Esophagus muscularis mucosa (tissue), 4 donors: ENCODE measurements at regions not wholly inside any gene's neighbourhood (a gene's known extent, or its start where the extent isn't known, plus 50 kb on each side); places are given as distances from the start of the nearest gene placed in this dataset.

Source experiments
- DNase-seq: peaks from one replicate; pipeline ENCODE4 v3.0.0-alpha.2; 2017; ENCODE audit errors: extremely low spot score
- H3K27ac ChIP-seq, 4 donors: fragments of 200-600 bp; sonication (generic); replicated peaks in 1 of 4; 1 replicate in 3 of 4; 2 replicates in 1 of 4; pipeline ENCODE4 v1.5.1; 2016 to 2019; ENCODE audit warnings: mild to moderate bottlenecking in 1 of 4
- H3K27me3 ChIP-seq, 4 donors: fragments of 200-600 bp; sonication (generic); one replicate each; pipeline versions ENCODE4 v1.5.1 to v1.6.0; 2016 to 2019
- H3K36me3 ChIP-seq, 4 donors: fragments of 200-600 bp; sonication (generic); one replicate each; pipeline ENCODE4 v1.5.1; 2016 to 2019
- H3K4me1 ChIP-seq, 4 donors: fragments of 200-600 bp; sonication (generic); one replicate each; pipeline ENCODE4 v1.5.1; 2016 to 2019
- H3K4me3 ChIP-seq, 4 donors: fragments of 200-600 bp; sonication (generic); 1 replicate in 2 of 4; 2 replicates in 2 of 4; pipeline ENCODE4 v1.5.1; 2016 to 2019; ENCODE audit warnings: mild to moderate bottlenecking in 4 of 4, moderate library complexity in 1 of 4
- H3K9me3 ChIP-seq, 4 donors: fragments of 200-600 bp; sonication (generic); 1 replicate in 3 of 4; 2 replicates in 1 of 4; pipeline ENCODE4 v1.5.1; 2016 to 2019
- CTCF ChIP-seq, 3 experiments: fragments of 200-600 bp in 2 of 3; fragments of 450-650 bp in 1 of 3; sonication (generic) in 2 of 3; IDR thresholded peaks; one replicate each; pipeline ENCODE4 v1.5.1; 2017 to 2019; ENCODE audit warnings: antibody characterized with exemption in 3 of 3, mild to moderate bottlenecking in 2 of 3, moderate library complexity in 1 of 3
- EP300 ChIP-seq: sonication (generic); formaldehyde crosslinking; IDR thresholded peaks from one replicate; pipeline ENCODE4 v1.6.1; 2017; ENCODE audit warnings: antibody characterized with exemption
- POLR2A ChIP-seq: fragments of 450-650 bp; IDR thresholded peaks from one replicate; pipeline ENCODE4 v1.6.1; 2017; ENCODE audit warnings: antibody characterized with exemption, moderate library complexity, mild to moderate bottlenecking, low read depth
- POLR2AphosphoS5 ChIP-seq, 2 donors: sonication (generic); formaldehyde crosslinking; IDR thresholded peaks; one replicate each; pipeline ENCODE4 v1.6.1; 2017; ENCODE audit warnings: antibody characterized with exemption in 2 of 2
- WGBS: methylation state at CpG from one replicate; pipeline ENCODE4 v1.1.5; 2018; 5-methylcytosine and 5-hydroxymethylcytosine counted together
- intact Hi-C: fragments of 100-400 bp; cut with DNase I; formaldehyde crosslinking; loops from one replicate; pipeline ENCODE4 v1.15.1; 2023

GRCh38 chr18:77702686-77703085 lies 453.0 kb downstream of the GALR1 start:
- TF ChIP-seq POLR2AphosphoS5 (IDR thresholded peaks at IDR 0.05) = no peak
- peak in 2 of 3 experiments; percentile 9 to 17 for TF ChIP-seq CTCF (IDR thresholded peaks at IDR 0.05)
- Histone ChIP-seq H3K4me1 (no peaks in the 10 kb centered on the region), H3K27me3 (peaks cover 0 to 16% (median 2%) of the 10 kb centered on the region in 4 donors), H3K9me3 (no peaks in the 10 kb centered on the region), H3K27ac (no peak overlapping the region), H3K36me3 (no peaks in the 10 kb centered on the region), H3K4me3 (no peak overlapping the region)
- DNase-seq = no peak
- 21% methylated on average over 4 of the region's 4 CpGs for WGBS
- intact Hi-C loops = no loop called here

GRCh38 chr18:77705301-77705700 lies 455.7 kb downstream of the GALR1 start:
- H3K9me3 ChIP-seq = no peaks in the 10 kb centered on the region
- H3K4me3 ChIP-seq = no peak overlapping the region
- no peak overlapping the region for H3K27ac ChIP-seq
- no peak for DNase-seq
- 63% methylated on average over 2 of the region's 2 CpGs for WGBS
- no peaks in the 10 kb centered on the region for H3K36me3 ChIP-seq
- intact Hi-C loops = no loop called here
- TF ChIP-seq CTCF (IDR thresholded peaks at IDR 0.05) (no peak), EP300 (no peak), POLR2AphosphoS5 (IDR thresholded peaks at IDR 0.05) (no peak), POLR2A (no peak)
- peaks cover 0 to 16% (median 2%) of the 10 kb centered on the region in 4 donors for H3K27me3 ChIP-seq
- no peaks in the 10 kb centered on the region for H3K4me1 ChIP-seq

- TF ChIP-seq POLR2AphosphoS5 (IDR thresholded peaks at IDR 0.05) = no peak
- no peak for TF ChIP-seq EP300
- TF ChIP-seq POLR2A = no peak
- TF ChIP-seq CTCF (IDR thresholded peaks at IDR 0.05) = no peak
- no peaks in the 10 kb centered on the region for H3K9me3 ChIP-seq
- no peak for DNase-seq
- peaks cover 0 to 15% (median 2%) of the 10 kb centered on the region in 4 donors for H3K27me3 ChIP-seq
- H3K27ac ChIP-seq = no peak overlapping the region
- 58% methylated on average over 4 of the region's 4 CpGs for WGBS
- intact Hi-C loops = no loop called here
- no peaks in the 10 kb centered on the region for H3K4me1 ChIP-seq
- no peaks in the 10 kb centered on the region for H3K36me3 ChIP-seq
- H3K4me3 ChIP-seq = no peak overlapping the region
These were observed 459.3 kb downstream of the GALR1 start for GRCh38 chr18:77708826-77709506.

- H3K9me3 ChIP-seq = no peaks in the 10 kb centered on the region
- no peak for TF ChIP-seq CTCF (IDR thresholded peaks at IDR 0.05)
- H3K4me3 ChIP-seq = no peak overlapping the region
- no peaks in the 10 kb centered on the region for H3K4me1 ChIP-seq
- H3K27ac ChIP-seq = no peak overlapping the region
- H3K27me3 ChIP-seq = peaks cover 0 to 4% (median 0%) of the 10 kb centered on the region in 4 donors
- intact Hi-C loops = no loop called here
- WGBS = 47% methylated on average over 3 of the region's 3 CpGs
- DNase-seq = no peak
- no peaks in the 10 kb centered on the region for H3K36me3 ChIP-seq
These were observed 461.4 kb downstream of the GALR1 start for GRCh38 chr18:77711096-77711495.

GRCh38 chr18:77714716-77715115 lies 465.1 kb downstream of the GALR1 start:
- intact Hi-C loops = no loop called here
- H3K36me3 ChIP-seq = no peaks in the 10 kb centered on the region
- no peaks in the 10 kb centered on the region for H3K9me3 ChIP-seq
- H3K27ac ChIP-seq = no peak overlapping the region
- no peak for DNase-seq
- WGBS = 84% methylated on average over 8 of the region's 8 CpGs
- TF ChIP-seq CTCF (IDR thresholded peaks at IDR 0.05) = no peak
- TF ChIP-seq POLR2A = no peak
- TF ChIP-seq EP300 = no peak
- no peak for TF ChIP-seq POLR2AphosphoS5 (IDR thresholded peaks at IDR 0.05)
- peaks cover 0 to 21% (median 0%) of the 10 kb centered on the region in 4 donors for H3K27me3 ChIP-seq
- H3K4me1 ChIP-seq = no peaks in the 10 kb centered on the region
- H3K4me3 ChIP-seq = no peak overlapping the region
